IMR-90 (cell line): ENCODE measurements at regions not wholly inside any gene's neighbourhood (a gene's known extent, or its start where the extent isn't known, plus 50 kb on each side); places are given as distances from the start of the nearest gene placed in this dataset.

Experiments used
- ATAC-seq: fragments of 200-7000 bp; cut with Tn5 transposase; 2 replicates; pipeline ENCODE4 v1.9.1; 2020; ENCODE audit warnings: low read depth, mild to moderate bottlenecking, moderate library complexity
- BruUV-seq: library from RNA; stranded (reverse); fragments of 400-500 nt; replicated peaks from 2 replicates; lab custom pipeline; 2021; lab: Mats Ljungman, UMichigan
- CTCF ChIA-PET: fragments of 300-600 bp; formaldehyde crosslinking; extraction: SDS; loops from one replicate; lab custom pipeline; 2021; ENCODE audit warnings: antibody characterized with exemption; lab: Yijun Ruan, JAX
- POLR2A ChIA-PET: fragments of 300-600 bp; sonication (Branson Sonifier 250); formaldehyde crosslinking; loops from one replicate; lab custom pipeline; 2022; ENCODE audit warnings: antibody characterized with exemption; ENCODE audit not compliant: unreplicated experiment; lab: Charles Lee
- DNase-seq: peaks from one replicate; pipeline ENCODE4 v3.0.0; 2013
- H2AFZ ChIP-seq: replicated peaks from 2 replicates; pipeline ENCODE3; 2013; ENCODE audit warnings: low read length, mild to moderate bottlenecking; ENCODE audit not compliant: poor library complexity
- H2AK5ac ChIP-seq: 2 replicates; pipeline ENCODE4 v1.6.1; 2013; ENCODE audit warnings: low read depth, low read length, inconsistent platforms
- H2AK9ac ChIP-seq: replicated peaks from 2 replicates; pipeline ENCODE3; 2013; ENCODE audit warnings: mild to moderate bottlenecking, low read depth, low read length, moderate library complexity; ENCODE audit not compliant: poor library complexity
- H2BK120ac ChIP-seq: 2 replicates; pipeline ENCODE4 v1.6.1; 2013; ENCODE audit warnings: low read depth, low read length, inconsistent platforms
- H2BK15ac ChIP-seq: 3 replicates; pipeline ENCODE4 v1.6.1; 2013; ENCODE audit warnings: low read depth, low read length, inconsistent platforms
- H2BK20ac ChIP-seq: 2 replicates; pipeline ENCODE4 v1.6.1; 2013; ENCODE audit warnings: low read depth, mild to moderate bottlenecking, inconsistent platforms, low read length, moderate library complexity
- H2BK5ac ChIP-seq: 2 replicates; pipeline ENCODE4 v1.6.1; 2013; ENCODE audit warnings: mild to moderate bottlenecking, low read depth, low read length, inconsistent platforms; ENCODE audit not compliant: poor library complexity, severe bottlenecking
- H3K14ac ChIP-seq: replicated peaks from 2 replicates; pipeline ENCODE4 v1.6.1; 2013; ENCODE audit warnings: low read depth, low read length, inconsistent platforms
- H3K18ac ChIP-seq: 2 replicates; pipeline ENCODE4 v1.6.1; 2013; ENCODE audit warnings: low read depth, low read length, control low read depth
- H3K23ac ChIP-seq: 2 replicates; pipeline ENCODE4 v1.6.1; 2013; ENCODE audit warnings: low read depth, low read length, inconsistent platforms
- H3K27ac ChIP-seq: 2 replicates; pipeline ENCODE4 v1.5.1; 2013; ENCODE audit warnings: mild to moderate bottlenecking, control low read depth, low read length; ENCODE audit not compliant: insufficient read depth
- H3K27me3 ChIP-seq: 2 replicates; pipeline ENCODE4 v1.6.1; 2013; ENCODE audit warnings: low read length; ENCODE audit not compliant: control insufficient read depth, insufficient read depth
- H3K36me3 ChIP-seq: 2 replicates; pipeline ENCODE4 v1.6.1; 2013; ENCODE audit warnings: low read length, mixed read lengths; ENCODE audit not compliant: control insufficient read depth, insufficient read depth
- H3K4ac ChIP-seq: 2 replicates; pipeline ENCODE4 v1.6.1; 2013; ENCODE audit warnings: low read depth, low read length, inconsistent platforms
- H3K4me1 ChIP-seq: 2 replicates; pipeline ENCODE4 v1.6.1; 2013; ENCODE audit warnings: low read length, mixed read lengths; ENCODE audit not compliant: control insufficient read depth, insufficient read depth
- H3K4me2 ChIP-seq: 2 replicates; pipeline ENCODE4 v1.6.1; 2013; ENCODE audit warnings: low read depth, mild to moderate bottlenecking, control low read depth, low read length, moderate library complexity
- H3K4me3 ChIP-seq: 2 replicates; pipeline ENCODE4 v1.5.1; 2013; ENCODE audit warnings: low read depth, mild to moderate bottlenecking, control low read depth, low read length, moderate library complexity; ENCODE audit not compliant: insufficient read depth
- H3K56ac ChIP-seq: 2 replicates; pipeline ENCODE4 v1.6.1; 2013; ENCODE audit warnings: low read length, inconsistent platforms; ENCODE audit not compliant: insufficient read depth; ENCODE audit errors: extremely low read depth
- H3K79me1 ChIP-seq, 2 experiments: 2 replicates each; pipeline ENCODE4 v1.6.1; 2013; ENCODE audit warnings: low read length in 2 of 2, inconsistent platforms in 1 of 2, low read depth in 1 of 2
- H3K9ac ChIP-seq: 2 replicates; pipeline ENCODE4 v1.6.1; 2013; ENCODE audit warnings: low read depth, low read length, control low read depth
- H3K9me1 ChIP-seq: 2 replicates; pipeline ENCODE4 v1.6.1; 2013; ENCODE audit warnings: low read length, inconsistent platforms; ENCODE audit not compliant: insufficient read depth
- H3K9me3 ChIP-seq: 2 replicates; pipeline ENCODE4 v1.6.1; 2013; ENCODE audit warnings: low read length; ENCODE audit not compliant: control insufficient read depth, insufficient read depth
- H4K20me1 ChIP-seq: 2 replicates; pipeline ENCODE4 v1.6.1; 2013; ENCODE audit warnings: low read length, inconsistent platforms; ENCODE audit not compliant: insufficient read depth
- H4K5ac ChIP-seq: 2 replicates; pipeline ENCODE4 v1.6.1; 2013; ENCODE audit warnings: mild to moderate bottlenecking, low read depth, low read length, control low read depth
- H4K8ac ChIP-seq, 2 experiments: 2 replicates each; pipeline ENCODE4 v1.6.1; 2013; ENCODE audit warnings: low read depth in 2 of 2, low read length in 2 of 2, control low read depth in 1 of 2, inconsistent platforms in 1 of 2
- H4K91ac ChIP-seq: 2 replicates; pipeline ENCODE4 v1.6.1; 2013; ENCODE audit warnings: low read depth, low read length, inconsistent platforms; ENCODE audit not compliant: insufficient read depth
- FOS ChIP-seq: fragments of 150-350 bp; IDR thresholded peaks from 2 replicates; pipeline ENCODE4 v1.6.1; 2016; ENCODE audit warnings: low read depth, low read length
- MAZ ChIP-seq: IDR thresholded peaks from 2 replicates; pipeline ENCODE4 v1.6.1; 2012; ENCODE audit warnings: low read depth, mild to moderate bottlenecking, low read length, improper control_type of control experiment, moderate library complexity, borderline replicate concordance
- WGBS, 2 experiments: methylation state at CpG; one replicate each; pipeline versions ENCODE4 v1.1.5 to v1.1.7; 2013; ENCODE audit warnings: missing lambda C conversion rate in 2 of 2; ENCODE audit not compliant: insufficient read length in 1 of 2; ENCODE audit errors: extremely low coverage in 2 of 2; 5-methylcytosine and 5-hydroxymethylcytosine counted together
- dilution Hi-C: fragments of 300-500 bp; cut with HindIII; formaldehyde crosslinking; loops from one replicate; pipeline ENCODE4 v1.14.3; 2018; ENCODE audit warnings: low sequenced_read_pairs; ENCODE audit not compliant: unreplicated experiment
- in situ Hi-C: fragments of 300-500 bp; cut with MboI; formaldehyde crosslinking; loops from 3 replicates; pipeline ENCODE4 v1.14.3; 2019; ENCODE audit warnings: low sequenced_read_pairs, inconsistent platforms, mixed read lengths
- intact Hi-C: fragments of 100-400 bp; cut with micrococcal nuclease; formaldehyde crosslinking; loops from 2 replicates; pipeline ENCODE4 v1.10.0; 2022
- TF ChIP-seq, protein P1 (sequence below): fragments of 150-350 bp; IDR thresholded peaks from 2 replicates; pipeline ENCODE4 v1.6.1; 2016; ENCODE audit warnings: low read depth, mild to moderate bottlenecking, low read length, moderate library complexity, borderline replicate concordance

DNA sequence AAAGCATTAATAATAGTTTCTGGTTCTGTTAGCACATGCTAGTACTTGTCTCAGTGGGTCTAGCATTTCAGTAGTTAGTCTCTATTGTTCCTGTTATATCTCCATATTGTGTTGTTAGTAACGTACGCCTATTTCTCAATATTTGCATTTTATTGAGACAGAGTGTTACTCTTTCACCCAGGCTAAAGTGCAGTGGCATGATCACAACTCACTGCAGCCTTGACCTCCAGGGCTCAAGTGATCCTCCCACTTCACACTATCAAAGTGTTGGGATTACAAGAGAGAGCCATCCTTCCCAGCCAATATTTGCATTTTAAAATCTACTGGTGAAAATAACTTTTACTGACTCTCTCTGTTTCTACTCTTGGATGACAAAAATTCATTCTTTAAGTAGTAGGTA lies 154.6 kb upstream of the PRR20A start:
- no CpG with 5 or more reads among the region's 2 CpGs for WGBS, 2 experiments
- ChIA-PET POLR2A (no interaction called here), CTCF (no interaction called here)
- Histone ChIP-seq H3K18ac (no peak overlapping the region), H3K23ac (no peak overlapping the region), H2BK5ac (no peak overlapping the region), H2AK9ac (no peak overlapping the region), H4K91ac (no peak overlapping the region), H3K9ac (no peak overlapping the region), H4K8ac (no peak overlapping the region), H3K4me1 (no peaks in the 10 kb centered on the region), H3K9me3 (no peaks in the 10 kb centered on the region), H2BK120ac (no peak overlapping the region), H4K20me1 (no peaks in the 10 kb centered on the region), H2AK5ac (no peak overlapping the region), H2BK20ac (no peak overlapping the region), H3K14ac (no peak overlapping the region), H3K4me2 (no peak overlapping the region), H3K27ac (no peak overlapping the region), H3K4me3 (no peak overlapping the region), H3K27me3 (no peaks in the 10 kb centered on the region), H2AFZ (no peak overlapping the region), H3K79me1 (no peaks in the 10 kb centered on the region), H3K4ac (no peak overlapping the region), H3K56ac (no peak overlapping the region), H2BK15ac (no peak overlapping the region), H3K36me3 (no peaks in the 10 kb centered on the region), H3K9me1 (no peaks in the 10 kb centered on the region), H4K5ac (no peak overlapping the region)
- DNase-seq (no peak), ATAC-seq (no peak)
- in situ Hi-C loops (no loop called here), dilution Hi-C loops (no loop called here), intact Hi-C loops (no loop called here)
- no peak for TF ChIP-seq MAZ
- TF ChIP-seq, protein P1, sequence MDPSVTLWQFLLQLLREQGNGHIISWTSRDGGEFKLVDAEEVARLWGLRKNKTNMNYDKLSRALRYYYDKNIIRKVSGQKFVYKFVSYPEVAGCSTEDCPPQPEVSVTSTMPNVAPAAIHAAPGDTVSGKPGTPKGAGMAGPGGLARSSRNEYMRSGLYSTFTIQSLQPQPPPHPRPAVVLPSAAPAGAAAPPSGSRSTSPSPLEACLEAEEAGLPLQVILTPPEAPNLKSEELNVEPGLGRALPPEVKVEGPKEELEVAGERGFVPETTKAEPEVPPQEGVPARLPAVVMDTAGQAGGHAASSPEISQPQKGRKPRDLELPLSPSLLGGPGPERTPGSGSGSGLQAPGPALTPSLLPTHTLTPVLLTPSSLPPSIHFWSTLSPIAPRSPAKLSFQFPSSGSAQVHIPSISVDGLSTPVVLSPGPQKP = no peak
- no peak for TF ChIP-seq FOS
- BruUV-seq = no TSS peak
